Lung microvascular endothelial cell (primary cell): ENCODE measurements at regions not wholly inside any gene's neighbourhood (a gene's known extent, or its start where the extent isn't known, plus 50 kb on each side); places are given as distances from the start of the nearest gene placed in this dataset.

Experiments
- DNase-seq, 2 donors: peaks; one replicate each; pipeline versions ENCODE4 v3.0.0 to v3.0.0-alpha.2; 2010; ENCODE audit warnings: low read depth in 2 of 2

GRCh38 chr17:36816214-36816906 is 120.9 kb upstream of the LHX1 start:
- no peak for DNase-seq

GRCh38 chr17:36816907-36817288 is 120.4 kb upstream of the LHX1 start:
- no peak for DNase-seq

GRCh38 chr17:36817483-36818048 is 119.7 kb upstream of the LHX1 start:
- DNase-seq = no peak

GRCh38 chr17:36818134-36818825 is 119.0 kb upstream of the LHX1 start:
- DNase-seq = no peak

- DNase-seq = no peak
Observed at GRCh38 chr17:36823850-36824677, 113.2 kb upstream of the LHX1 start.

GRCh38 chr17:36824678-36825101 is 112.6 kb upstream of the LHX1 start:
- DNase-seq = no peak

GRCh38 chr17:36825113-36825512 is 112.2 kb upstream of the LHX1 start:
- no peak for DNase-seq

- no peak for DNase-seq
Observed at GRCh38 chr17:36825521-36825920, 111.8 kb upstream of the LHX1 start.

- no peak for DNase-seq
Observed at GRCh38 chr17:36825951-36826350, 111.3 kb upstream of the LHX1 start.

GRCh38 chr17:36827081-36827480 is 110.2 kb upstream of the LHX1 start:
- no peak for DNase-seq

GRCh38 chr17:36829676-36830075 is 107.6 kb upstream of the LHX1 start:
- DNase-seq = peak in 1 of 2 donors; percentile 17

- no peak for DNase-seq
Observed at GRCh38 chr17:36833279-36833678, 104.0 kb upstream of the LHX1 start.

- no peak for DNase-seq
Observed at GRCh38 chr17:36835036-36835435, 102.2 kb upstream of the LHX1 start.

- no peak for DNase-seq
Observed at GRCh38 chr17:36837195-36837938, 99.9 kb upstream of the LHX1 start.

GRCh38 chr17:36837939-36838272 is 99.4 kb upstream of the LHX1 start:
- DNase-seq = no peak

GRCh38 chr17:36839256-36839655 is 98.0 kb upstream of the LHX1 start:
- DNase-seq = no peak

GRCh38 chr17:36840796-36841195 is 96.5 kb upstream of the LHX1 start:
- DNase-seq = no peak

GRCh38 chr17:36842231-36842819 is 95.0 kb upstream of the LHX1 start:
- no peak for DNase-seq

GRCh38 chr17:36842963-36843558 is 94.2 kb upstream of the LHX1 start:
- DNase-seq = no peak

- DNase-seq = no peak
Observed at GRCh38 chr17:36844013-36844412, 93.3 kb upstream of the LHX1 start.

GRCh38 chr17:36844601-36845000 is 92.7 kb upstream of the LHX1 start:
- no peak for DNase-seq
